H9 (cell line): ENCODE measurements at regions not wholly inside any gene's neighbourhood (a gene's known extent, or its start where the extent isn't known, plus 50 kb on each side); places are given as distances from the start of the nearest gene placed in this dataset.

Experiments
- DNase-seq: peaks from one replicate; pipeline ENCODE4 v3.0.0-alpha.2; 2017
- H2AFZ ChIP-seq: one replicate; pipeline ENCODE4 v1.6.1; 2013; ENCODE audit warnings: mild to moderate bottlenecking, low read length, control low read depth, moderate library complexity
- H2AK5ac ChIP-seq: 2 replicates; pipeline ENCODE4 v1.6.1; 2013; ENCODE audit warnings: low read length, control low read depth, mixed read lengths; ENCODE audit not compliant: insufficient read length
- H2BK120ac ChIP-seq: one replicate; pipeline ENCODE4 v1.6.1; 2013; ENCODE audit warnings: low read depth, mild to moderate bottlenecking, low read length, control low read depth, inconsistent platforms; ENCODE audit not compliant: poor library complexity, severe bottlenecking
- H2BK12ac ChIP-seq: 2 replicates; pipeline ENCODE4 v1.6.1; 2013; ENCODE audit warnings: low read length, control low read depth, mixed read lengths, low read depth; ENCODE audit not compliant: insufficient read length
- H2BK15ac ChIP-seq: 2 replicates; pipeline ENCODE4 v1.6.1; 2013; ENCODE audit warnings: low read depth, low read length, control low read depth
- H2BK20ac ChIP-seq: one replicate; pipeline ENCODE4 v1.6.1; 2013; ENCODE audit warnings: low read depth, mild to moderate bottlenecking, low read length, control low read depth, inconsistent platforms; ENCODE audit not compliant: poor library complexity, severe bottlenecking
- H2BK5ac ChIP-seq: 2 replicates; pipeline ENCODE4 v1.6.1; 2013; ENCODE audit warnings: low read length, control low read depth, mixed read lengths; ENCODE audit not compliant: insufficient read length
- H3K14ac ChIP-seq: 2 replicates; pipeline ENCODE4 v1.6.1; 2013; ENCODE audit warnings: low read length, control low read depth; ENCODE audit not compliant: insufficient read depth
- H3K18ac ChIP-seq: 2 replicates; pipeline ENCODE4 v1.6.1; 2013; ENCODE audit warnings: low read depth, mild to moderate bottlenecking, mixed read lengths, low read length, control low read depth; ENCODE audit not compliant: insufficient read length
- H3K23ac ChIP-seq: 2 replicates; pipeline ENCODE4 v1.6.1; 2013; ENCODE audit warnings: low read length, control low read depth, mixed read lengths, low read depth; ENCODE audit not compliant: insufficient read length
- H3K23me2 ChIP-seq: 2 replicates; pipeline ENCODE4 v1.6.1; 2013; ENCODE audit warnings: low read depth, mild to moderate bottlenecking, mixed read lengths, low read length, control low read depth; ENCODE audit not compliant: insufficient read length, poor library complexity, severe bottlenecking
- H3K27ac ChIP-seq: 2 replicates; pipeline ENCODE4 v1.5.1; 2013; ENCODE audit warnings: low read length, control low read depth, mixed read lengths, low read depth; ENCODE audit not compliant: insufficient read length
- H3K27me3 ChIP-seq: 2 replicates; pipeline ENCODE4 v1.6.1; 2013; ENCODE audit warnings: low read length, control low read depth, inconsistent platforms; ENCODE audit not compliant: insufficient read depth
- H3K4ac ChIP-seq: 2 replicates; pipeline ENCODE4 v1.6.1; 2013; ENCODE audit warnings: low read depth, mild to moderate bottlenecking, control low read depth, inconsistent platforms, low read length, moderate library complexity
- H3K4me1 ChIP-seq: 2 replicates; pipeline ENCODE4 v1.6.1; 2013; ENCODE audit warnings: low read length, control low read depth, inconsistent platforms; ENCODE audit not compliant: insufficient read depth
- H3K4me2 ChIP-seq: 2 replicates; pipeline ENCODE4 v1.6.1; 2013; ENCODE audit warnings: low read length, control low read depth, mixed read lengths; ENCODE audit not compliant: insufficient read length, insufficient read depth
- H3K56ac ChIP-seq: 2 replicates; pipeline ENCODE4 v1.6.1; 2013; ENCODE audit warnings: low read depth, mild to moderate bottlenecking, mixed read lengths, low read length, control low read depth; ENCODE audit not compliant: insufficient read length
- H3K79me1 ChIP-seq: 2 replicates; pipeline ENCODE4 v1.6.1; 2013; ENCODE audit warnings: low read depth, mild to moderate bottlenecking, moderate library complexity, low read length, control low read depth, inconsistent platforms; ENCODE audit not compliant: insufficient read depth, poor library complexity, severe bottlenecking
- H3K79me2 ChIP-seq: 2 replicates; pipeline ENCODE4 v1.6.1; 2013; ENCODE audit warnings: low read length, control low read depth, inconsistent platforms; ENCODE audit not compliant: insufficient read depth
- H3K9ac ChIP-seq: 2 replicates; pipeline ENCODE4 v1.6.1; 2013; ENCODE audit warnings: low read length, control low read depth, mixed read lengths; ENCODE audit not compliant: insufficient read length; ENCODE audit errors: extremely low read depth
- H3K9me3 ChIP-seq: one replicate; pipeline ENCODE4 v1.6.1; 2013; ENCODE audit warnings: low read depth, low read length, inconsistent platforms; ENCODE audit not compliant: control insufficient read depth
- H3T11ph ChIP-seq: one replicate; pipeline ENCODE4 v1.6.1; 2013; ENCODE audit warnings: mild to moderate bottlenecking, low read length, control low read depth, inconsistent platforms
- H4K20me1 ChIP-seq: one replicate; pipeline ENCODE4 v1.6.1; 2013; ENCODE audit not compliant: control insufficient read depth, insufficient read length, insufficient read depth
- H4K5ac ChIP-seq: 2 replicates; pipeline ENCODE4 v1.6.1; 2013; ENCODE audit warnings: low read depth, mild to moderate bottlenecking, mixed read lengths, low read length, control low read depth; ENCODE audit not compliant: insufficient read length
- H4K8ac ChIP-seq: replicated peaks from 2 replicates; pipeline ENCODE4 v1.6.1; 2013; ENCODE audit warnings: low read length, control low read depth, mixed read lengths, low read depth; ENCODE audit not compliant: insufficient read length
- H4K91ac ChIP-seq: 2 replicates; pipeline ENCODE4 v1.6.1; 2013; ENCODE audit warnings: low read depth, mild to moderate bottlenecking, moderate library complexity, mixed read lengths, low read length, control low read depth; ENCODE audit not compliant: insufficient read length
- H3K27ac Mint-ChIP-seq, 3 experiments: 2 replicates in 2 of 3; 3 replicates in 1 of 3; pipeline ENCODE4 v1.8.0; 2020 to 2021; ENCODE audit warnings: mixed read lengths in 3 of 3, mild to moderate bottlenecking in 1 of 3, moderate library complexity in 1 of 3
- H3K27me3 Mint-ChIP-seq: 2 replicates; pipeline ENCODE4 v1.8.0; 2021; ENCODE audit warnings: low read depth, mild to moderate bottlenecking, moderate library complexity, mixed read lengths
- H3K36me3 Mint-ChIP-seq, 3 experiments: 2 replicates in 2 of 3; 3 replicates in 1 of 3; pipeline ENCODE4 v1.8.0; 2020 to 2021; ENCODE audit warnings: low read depth in 3 of 3, mixed read lengths in 3 of 3; ENCODE audit not compliant: insufficient read depth in 1 of 3
- H3K4me1 Mint-ChIP-seq, 2 experiments: 2 replicates each; pipeline ENCODE4 v1.8.0; 2020; ENCODE audit warnings: mixed read lengths in 2 of 2
- H3K4me3 Mint-ChIP-seq, 2 experiments: 2 replicates in 1 of 2; 3 replicates in 1 of 2; pipeline ENCODE4 v1.8.0; 2020 to 2021; ENCODE audit warnings: mild to moderate bottlenecking in 2 of 2, mixed read lengths in 2 of 2, moderate library complexity in 1 of 2
- H3K9me3 Mint-ChIP-seq, 2 experiments: 2 replicates in 1 of 2; 3 replicates in 1 of 2; pipeline ENCODE4 v1.8.0; 2020; ENCODE audit warnings: mild to moderate bottlenecking in 2 of 2, mixed read lengths in 2 of 2, moderate library complexity in 1 of 2
- WGBS: extraction: QIAGEN DNeasy Blood & Tissue Kit; methylation state at CpG from one replicate; pipeline ENCODE4 v1.1.7; 2013; ENCODE audit warnings: missing lambda C conversion rate, low lambda C conversion rate, mixed read lengths; ENCODE audit not compliant: insufficient read length; ENCODE audit errors: extremely low coverage; 5-methylcytosine and 5-hydroxymethylcytosine counted together
- TF ChIP-seq, protein P1 (sequence below): fragments of 200-600 bp; sonication (generic); conservative IDR thresholded peaks from 3 replicates; pipeline ENCODE4 v1.8.0; 2021; ENCODE audit warnings: antibody characterized with exemption, mild to moderate bottlenecking

DNA sequence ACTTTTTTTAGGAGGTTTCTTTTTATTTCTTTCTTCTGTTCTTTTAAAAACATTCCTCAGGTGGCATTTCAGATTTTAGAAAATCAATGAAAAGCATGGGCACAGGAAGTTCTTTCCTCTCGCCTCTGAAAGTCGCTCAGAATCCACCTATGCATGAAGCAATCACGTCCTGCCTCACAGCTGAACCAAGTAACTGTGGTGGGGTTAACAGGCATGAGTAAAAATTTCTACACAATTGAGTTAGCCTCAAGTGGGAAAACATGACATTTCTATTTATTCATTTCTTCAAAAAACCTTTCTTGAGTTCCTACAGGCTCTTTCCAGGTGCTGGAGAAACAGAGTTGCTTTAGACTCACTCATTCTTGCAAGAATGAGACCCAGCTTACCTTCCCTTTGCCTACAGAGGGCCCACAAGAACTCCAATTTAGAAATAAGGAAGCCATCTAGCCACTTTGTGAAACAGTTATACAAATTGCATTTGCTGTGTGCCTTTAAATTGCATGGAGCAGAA, 508.9 kb upstream of the PKN2 start:
- Histone ChIP-seq H2BK12ac (no peak overlapping the region), H3T11ph (no peak overlapping the region), H3K4me1 (no peaks in the 10 kb centered on the region), H4K8ac (no peak overlapping the region), H2AFZ (no peak overlapping the region), H3K56ac (no peak overlapping the region), H3K79me2 (no peaks in the 10 kb centered on the region), H2BK120ac (no peak overlapping the region), H3K18ac (no peak overlapping the region), H2BK5ac (no peak overlapping the region), H2BK20ac (no peak overlapping the region), H3K23ac (no peak overlapping the region), H3K27ac (no peak overlapping the region), H3K79me1 (no peaks in the 10 kb centered on the region), H3K4me2 (no peak overlapping the region), H3K14ac (no peak overlapping the region), H2AK5ac (no peak overlapping the region), H2BK15ac (no peak overlapping the region), H3K27me3 (no peaks in the 10 kb centered on the region), H3K23me2 (no peaks in the 10 kb centered on the region), H3K9ac (no peak overlapping the region), H4K20me1 (no peaks in the 10 kb centered on the region), H4K5ac (no peak overlapping the region), H4K91ac (no peak overlapping the region), H3K9me3 (no peaks in the 10 kb centered on the region), H3K4ac (no peak overlapping the region)
- Mint-ChIP-seq H3K9me3 (no peaks in the 10 kb centered on the region), H3K27me3 (no peaks in the 10 kb centered on the region), H3K4me3 (no peak overlapping the region), H3K36me3 (no peaks in the 10 kb centered on the region), H3K27ac (peak overlapping the region in 1 of 3 experiments; percentile 9; a peak in 1 of 7 replicates), H3K4me1 (peaks cover 7 to 15% of the 10 kb centered on the region in 2 experiments)
- no CpG with 5 or more reads among the region's 3 CpGs for WGBS
- DNase-seq: no peak
- TF ChIP-seq, protein P1, sequence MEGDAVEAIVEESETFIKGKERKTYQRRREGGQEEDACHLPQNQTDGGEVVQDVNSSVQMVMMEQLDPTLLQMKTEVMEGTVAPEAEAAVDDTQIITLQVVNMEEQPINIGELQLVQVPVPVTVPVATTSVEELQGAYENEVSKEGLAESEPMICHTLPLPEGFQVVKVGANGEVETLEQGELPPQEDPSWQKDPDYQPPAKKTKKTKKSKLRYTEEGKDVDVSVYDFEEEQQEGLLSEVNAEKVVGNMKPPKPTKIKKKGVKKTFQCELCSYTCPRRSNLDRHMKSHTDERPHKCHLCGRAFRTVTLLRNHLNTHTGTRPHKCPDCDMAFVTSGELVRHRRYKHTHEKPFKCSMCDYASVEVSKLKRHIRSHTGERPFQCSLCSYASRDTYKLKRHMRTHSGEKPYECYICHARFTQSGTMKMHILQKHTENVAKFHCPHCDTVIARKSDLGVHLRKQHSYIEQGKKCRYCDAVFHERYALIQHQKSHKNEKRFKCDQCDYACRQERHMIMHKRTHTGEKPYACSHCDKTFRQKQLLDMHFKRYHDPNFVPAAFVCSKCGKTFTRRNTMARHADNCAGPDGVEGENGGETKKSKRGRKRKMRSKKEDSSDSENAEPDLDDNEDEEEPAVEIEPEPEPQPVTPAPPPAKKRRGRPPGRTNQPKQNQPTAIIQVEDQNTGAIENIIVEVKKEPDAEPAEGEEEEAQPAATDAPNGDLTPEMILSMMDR: no peak
